ENCODE measurements at regions not wholly inside any gene's neighbourhood (a gene's known extent, or its start where the extent isn't known, plus 50 kb on each side); places are given as distances from the start of the nearest gene placed in this dataset.

DNA sequence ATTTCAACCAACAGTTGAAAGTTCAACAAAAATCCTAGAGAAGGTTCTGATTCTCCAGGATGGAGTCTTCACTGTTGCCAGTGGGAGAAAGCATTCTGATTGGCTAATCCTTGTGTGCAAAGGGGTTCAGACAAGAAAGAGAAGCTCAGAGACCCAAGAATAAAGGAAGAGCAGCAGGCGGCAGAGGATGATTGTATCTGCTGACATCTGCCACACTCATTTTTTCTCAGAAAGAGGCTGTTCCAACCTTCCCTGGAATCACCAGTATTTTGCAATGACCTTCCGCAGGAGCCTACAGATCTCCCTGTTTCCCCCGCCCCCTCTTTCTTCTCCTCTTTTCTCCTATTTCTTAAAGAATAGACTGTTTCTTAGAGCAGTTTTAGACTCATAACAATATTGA lies 376.7 kb downstream of the CDH26 start:
- TF ChIP-seq CTCF (IDR thresholded peaks at IDR 0.05; ENCODE audit: insufficient read depth, low read length, poor library complexity, severe bottlenecking), result no peak
- TF ChIP-seq EZH2phosphoT487 (conservative IDR thresholded peaks at IDR 0.05; ENCODE audit: low read length), result no peak
